ENCODE measurements at regions not wholly inside any gene's neighbourhood (a gene's known extent, or its start where the extent isn't known, plus 50 kb on each side); places are given as distances from the start of the nearest gene placed in this dataset.
"Not testable (repeated sequence)": the region's sequence is repeated elsewhere in the genome, so short reads cannot be mapped to it uniquely, and the experiment has no call there.

DNA sequence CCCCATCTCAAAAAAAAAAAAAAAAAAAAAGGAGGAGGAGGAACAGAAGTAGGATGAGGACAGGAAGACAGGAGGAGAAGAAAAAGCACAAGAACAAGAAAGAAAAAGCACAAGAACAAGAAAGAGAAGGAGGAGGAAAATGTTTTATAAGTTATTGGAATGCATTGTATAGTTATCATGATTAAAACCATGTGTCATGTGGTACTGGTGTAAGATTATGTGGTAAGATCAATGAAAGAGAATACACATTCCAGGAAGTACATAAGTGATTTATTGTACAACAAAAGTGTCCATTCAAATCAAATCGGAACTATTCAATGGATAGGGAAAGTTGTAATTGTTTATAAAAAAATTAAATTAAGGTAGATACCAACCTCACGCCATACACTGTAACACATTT, 167.7 kb downstream of the MZT1 start:
- TF ChIP-seq, protein P1, sequence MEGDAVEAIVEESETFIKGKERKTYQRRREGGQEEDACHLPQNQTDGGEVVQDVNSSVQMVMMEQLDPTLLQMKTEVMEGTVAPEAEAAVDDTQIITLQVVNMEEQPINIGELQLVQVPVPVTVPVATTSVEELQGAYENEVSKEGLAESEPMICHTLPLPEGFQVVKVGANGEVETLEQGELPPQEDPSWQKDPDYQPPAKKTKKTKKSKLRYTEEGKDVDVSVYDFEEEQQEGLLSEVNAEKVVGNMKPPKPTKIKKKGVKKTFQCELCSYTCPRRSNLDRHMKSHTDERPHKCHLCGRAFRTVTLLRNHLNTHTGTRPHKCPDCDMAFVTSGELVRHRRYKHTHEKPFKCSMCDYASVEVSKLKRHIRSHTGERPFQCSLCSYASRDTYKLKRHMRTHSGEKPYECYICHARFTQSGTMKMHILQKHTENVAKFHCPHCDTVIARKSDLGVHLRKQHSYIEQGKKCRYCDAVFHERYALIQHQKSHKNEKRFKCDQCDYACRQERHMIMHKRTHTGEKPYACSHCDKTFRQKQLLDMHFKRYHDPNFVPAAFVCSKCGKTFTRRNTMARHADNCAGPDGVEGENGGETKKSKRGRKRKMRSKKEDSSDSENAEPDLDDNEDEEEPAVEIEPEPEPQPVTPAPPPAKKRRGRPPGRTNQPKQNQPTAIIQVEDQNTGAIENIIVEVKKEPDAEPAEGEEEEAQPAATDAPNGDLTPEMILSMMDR (conservative IDR thresholded peaks at IDR 0.05), result no peak
- no peak overlapping the region for H3K27ac ChIP-seq

DNA sequence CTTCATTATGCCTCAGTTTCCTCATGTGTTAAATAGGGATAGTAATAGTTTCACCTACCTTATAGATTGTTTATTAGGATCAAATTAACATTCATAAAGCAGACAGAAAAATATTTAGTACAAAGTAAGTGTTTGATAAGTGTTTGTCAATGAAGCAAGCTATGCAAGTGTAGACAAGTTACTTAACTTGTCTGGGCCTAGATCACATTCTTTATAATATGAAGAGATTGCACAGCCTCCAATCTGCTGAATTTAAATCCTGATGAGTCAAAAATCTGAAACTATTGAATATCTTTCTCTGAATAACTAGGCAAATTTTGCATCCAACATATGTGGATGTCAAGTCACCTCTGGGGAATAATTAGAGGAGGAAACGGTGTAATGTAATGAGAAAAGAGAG, 170.5 kb downstream of the MZT1 start:
- TF ChIP-seq, protein P1 (conservative IDR thresholded peaks at IDR 0.05), result no peak
- H3K27ac ChIP-seq, result no peak overlapping the region

DNA sequence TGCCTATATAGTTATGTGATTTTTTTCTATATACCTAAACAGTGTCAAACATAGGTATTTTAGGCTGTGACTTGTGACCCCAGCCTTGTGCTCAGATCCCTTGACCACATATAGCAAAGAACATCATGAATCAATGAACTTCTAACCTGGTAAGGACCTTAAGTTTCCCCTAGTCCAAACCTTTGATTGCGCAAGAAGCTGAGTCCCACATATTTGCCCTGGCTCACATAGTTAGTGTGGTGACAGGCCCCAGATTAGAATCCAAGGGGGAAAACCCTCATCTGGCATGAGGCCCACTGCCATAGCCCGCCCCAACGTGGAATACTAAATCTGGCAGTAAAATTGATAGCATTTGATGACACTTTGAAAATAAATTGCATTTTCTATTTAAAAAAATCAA, 171.8 kb downstream of the MZT1 start:
- H3K27ac ChIP-seq, result no peak overlapping the region
- TF ChIP-seq, protein P1 (conservative IDR thresholded peaks at IDR 0.05), result no peak

DNA sequence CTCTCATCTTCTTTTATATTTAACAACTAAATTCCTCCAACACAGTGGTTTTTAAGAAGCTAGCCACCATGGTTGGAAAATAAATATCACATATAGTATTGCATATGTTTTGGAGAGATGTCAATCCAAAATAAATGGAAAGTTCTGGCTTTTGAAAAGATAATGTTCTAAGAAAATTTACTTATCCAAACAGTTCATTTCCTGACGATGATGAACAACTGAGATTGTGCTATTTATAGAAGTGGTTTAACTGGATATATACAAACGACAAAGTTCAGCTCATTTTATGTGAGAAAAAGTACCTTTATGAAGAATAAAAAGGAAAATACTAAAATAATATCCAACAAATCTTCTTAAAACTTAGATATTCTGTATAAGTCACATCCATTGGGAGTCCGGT, 174.7 kb downstream of the MZT1 start:
- peak overlapping the region; percentile 41 for H3K27ac ChIP-seq
- TF ChIP-seq, protein P1 (conservative IDR thresholded peaks at IDR 0.05), result no peak

DNA sequence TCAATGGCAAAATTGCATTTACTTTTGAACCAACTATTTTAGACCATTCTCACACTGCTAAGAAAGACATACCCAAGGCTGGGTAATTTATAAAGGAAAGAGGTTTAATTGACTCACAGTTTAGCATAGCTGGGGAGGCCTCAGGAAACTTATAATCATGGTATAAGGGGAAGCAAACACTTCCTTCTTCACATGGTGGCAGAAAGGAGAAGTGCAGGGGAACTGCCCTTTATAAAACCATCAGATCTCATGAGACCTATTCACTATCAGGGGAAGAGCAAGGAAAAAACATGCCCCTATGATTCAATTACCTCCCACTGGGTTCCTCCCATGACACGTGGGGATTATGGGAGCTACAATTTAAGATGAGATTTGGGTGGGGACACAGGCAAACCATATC, 181.5 kb downstream of the MZT1 start:
- not testable (repeated sequence) for H3K27ac ChIP-seq

DNA sequence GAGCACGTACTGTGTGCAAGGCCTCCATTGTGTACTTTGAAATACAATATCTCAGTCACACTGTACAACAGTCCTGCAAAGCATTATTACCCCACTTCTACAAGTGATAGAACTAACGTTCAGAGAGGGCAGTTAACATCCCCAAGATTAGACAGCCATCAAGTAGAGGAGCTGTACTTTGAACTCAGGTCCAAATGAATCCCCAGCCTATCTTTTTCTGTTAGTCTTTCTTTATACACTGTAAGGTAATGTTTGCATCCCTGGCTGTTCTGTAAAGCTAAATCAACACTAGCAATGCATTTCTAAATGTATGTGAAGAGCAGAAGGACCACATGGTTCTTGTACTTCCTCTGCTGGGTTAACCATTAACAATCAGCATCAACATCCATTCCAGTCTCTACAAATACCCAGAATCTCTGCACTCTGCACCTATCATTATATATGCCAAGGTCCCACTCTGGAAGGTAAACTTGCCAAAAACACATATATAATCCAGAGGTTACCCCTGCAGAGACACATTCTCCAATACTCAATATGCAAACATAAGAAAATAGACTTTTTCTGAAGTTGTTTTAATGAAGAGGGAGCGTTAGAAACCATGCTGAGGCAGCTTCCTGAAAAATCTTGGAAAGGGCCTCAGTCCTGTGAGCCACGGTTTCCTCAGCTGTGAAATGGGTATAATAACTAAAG, 182.3 kb downstream of the MZT1 start:
- TF ChIP-seq, protein P1 (conservative IDR thresholded peaks at IDR 0.05), result no peak
- no peak overlapping the region for H3K27ac ChIP-seq

DNA sequence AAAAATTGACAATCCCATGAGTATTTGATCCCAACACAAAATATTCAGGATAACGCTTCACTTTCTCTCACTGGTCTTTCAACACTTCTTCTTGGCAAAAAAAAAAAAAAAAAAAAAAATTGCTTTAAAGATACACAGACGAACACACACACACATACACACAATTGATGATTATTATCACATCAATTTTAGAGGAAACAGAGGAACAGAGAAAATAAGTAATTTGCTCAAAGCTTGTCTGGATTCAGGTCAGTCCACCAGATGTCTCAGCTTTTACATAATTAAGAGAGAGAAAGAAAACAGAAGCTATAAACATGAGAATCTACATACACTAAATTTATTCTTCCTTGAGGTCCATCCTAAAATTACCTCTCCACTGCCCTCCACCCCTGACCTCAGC, 183.4 kb downstream of the MZT1 start:
- TF ChIP-seq, protein P1 (conservative IDR thresholded peaks at IDR 0.05), result no peak

DNA sequence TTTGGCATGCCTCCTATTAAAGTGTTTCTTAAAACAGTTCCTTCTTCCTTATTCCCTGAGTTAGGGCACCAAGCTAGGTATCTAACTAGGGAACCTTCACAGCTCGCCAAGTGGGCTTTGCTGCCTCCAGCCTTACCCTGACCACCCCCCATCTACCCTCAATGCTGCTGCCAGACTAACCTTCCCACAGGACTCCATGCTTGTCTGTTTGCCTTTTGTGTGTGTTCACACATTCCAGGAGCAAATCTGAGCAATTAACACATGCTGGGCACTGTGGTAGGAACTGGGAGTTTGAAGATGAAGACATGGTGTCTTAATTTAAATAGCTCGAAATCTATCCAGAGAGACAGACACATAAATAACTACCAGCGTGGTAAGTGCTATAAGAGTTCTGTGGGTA, 185.2 kb downstream of the MZT1 start:
- TF ChIP-seq, protein P1 (conservative IDR thresholded peaks at IDR 0.05), result no peak
- H3K27ac ChIP-seq, result no peak overlapping the region

More for the DNA sequence above, 183.4 kb downstream of the MZT1 start:
- no peak overlapping the region for H3K27ac ChIP-seq
